ENCODE measurements at regions not wholly inside any gene's neighbourhood (a gene's known extent, or its start where the extent isn't known, plus 50 kb on each side); places are given as distances from the start of the nearest gene placed in this dataset.

DNA sequence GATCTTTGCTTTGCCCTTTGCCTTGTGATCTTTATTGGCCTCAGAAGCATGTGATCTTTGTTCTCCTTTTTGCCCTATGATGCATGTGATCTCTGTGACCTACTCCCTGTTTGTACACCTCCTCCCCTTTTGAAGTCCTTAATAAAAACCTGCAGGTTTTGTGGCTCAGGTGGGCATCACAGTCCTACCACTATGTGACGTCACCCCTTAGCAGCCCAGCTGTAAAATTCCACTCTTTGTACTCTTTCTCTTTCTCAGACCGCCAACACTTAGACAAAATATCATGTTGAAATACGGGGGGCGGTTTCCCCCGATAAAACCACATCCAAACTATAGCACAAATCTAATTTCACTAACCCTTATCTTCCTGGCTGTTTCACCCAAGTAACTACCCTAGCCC is 76.7 kb upstream of the RAPGEF4 start:
- Mint-ChIP-seq H3K9me3 (peaks cover 14% of the 10 kb centered on the region), H3K4me3 (no peak overlapping the region), H3K36me3 (ENCODE audit: low read depth) (peaks cover 9% of the 10 kb centered on the region), H3K27me3 (ENCODE audit: low read depth) (no peaks in the 10 kb centered on the region), H3K4me1 (no peaks in the 10 kb centered on the region), H3K27ac (ENCODE audit: unreplicated experiment) (no peak overlapping the region)
- no peak for TF ChIP-seq CTCF (conservative IDR thresholded peaks at IDR 0.05)
- no peak for DNase-seq (ENCODE audit: low read depth, low spot score)

DNA sequence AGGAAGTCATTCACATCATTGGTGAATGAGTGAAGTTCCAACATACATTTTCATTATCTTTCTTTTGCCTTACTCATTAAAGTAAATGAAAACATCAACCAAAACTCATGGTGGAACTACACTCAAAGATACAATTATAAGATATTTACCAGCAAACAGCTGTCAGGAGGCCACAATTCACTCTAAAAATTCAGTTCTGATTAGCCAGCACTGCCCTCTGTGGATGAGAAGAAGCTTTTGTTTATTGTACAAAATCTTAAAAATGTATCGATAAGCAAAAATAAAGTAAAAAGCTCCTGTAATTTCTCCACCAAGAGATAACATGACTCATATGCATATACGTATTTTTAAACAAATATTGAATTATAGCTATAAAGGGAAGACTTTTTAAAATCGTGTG is 73.5 kb upstream of the RAPGEF4 start:
- Mint-ChIP-seq H3K27ac (ENCODE audit: unreplicated experiment) (no peak overlapping the region), H3K9me3 (peaks cover 20% of the 10 kb centered on the region), H3K36me3 (ENCODE audit: low read depth) (peaks cover 9% of the 10 kb centered on the region), H3K4me3 (no peak overlapping the region), H3K4me1 (no peaks in the 10 kb centered on the region), H3K27me3 (ENCODE audit: low read depth) (no peaks in the 10 kb centered on the region)
- TF ChIP-seq CTCF (conservative IDR thresholded peaks at IDR 0.05) = no peak
- no peak for DNase-seq (ENCODE audit: low read depth, low spot score)

DNA sequence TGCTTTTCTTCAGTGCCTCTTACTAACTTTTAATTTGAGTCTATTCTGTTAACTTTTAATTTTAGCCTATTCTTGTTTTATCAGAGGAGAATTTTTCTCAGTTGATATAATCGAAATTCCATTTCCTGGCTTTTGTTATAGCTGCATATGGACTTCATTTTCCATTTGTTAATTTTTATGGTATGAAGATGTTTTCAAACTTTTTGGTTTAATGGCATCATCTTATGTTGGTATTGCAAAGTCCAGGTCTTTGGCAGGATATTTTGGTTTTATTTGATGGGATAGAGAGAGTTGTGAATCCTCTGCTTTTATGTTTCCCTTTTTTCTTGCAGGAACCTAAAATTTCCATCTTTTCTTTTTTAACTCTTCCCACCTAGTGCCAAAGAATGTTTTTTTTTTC is 70.9 kb upstream of the RAPGEF4 start:
- no peak for TF ChIP-seq CTCF (conservative IDR thresholded peaks at IDR 0.05)
- H3K9me3 Mint-ChIP-seq = peaks cover 10% of the 10 kb centered on the region

GRCh38 chr2:172667581-172668325 is 67.9 kb upstream of the RAPGEF4 start:
- Mint-ChIP-seq H3K9me3 (peaks cover 6% of the 10 kb centered on the region), H3K4me3 (no peak overlapping the region), H3K27ac (ENCODE audit: unreplicated experiment) (no peak overlapping the region), H3K36me3 (ENCODE audit: low read depth) (no peaks in the 10 kb centered on the region), H3K4me1 (no peaks in the 10 kb centered on the region), H3K27me3 (ENCODE audit: low read depth) (no peaks in the 10 kb centered on the region)
- TF ChIP-seq CTCF (conservative IDR thresholded peaks at IDR 0.05) = no peak
- no peak for DNase-seq (ENCODE audit: low read depth, low spot score)

More for the DNA sequence above, 70.9 kb upstream of the RAPGEF4 start:
- no peak overlapping the region for H3K4me3 Mint-ChIP-seq
- DNase-seq (ENCODE audit: low read depth, low spot score) = no peak
- H3K4me1 Mint-ChIP-seq = no peaks in the 10 kb centered on the region
- no peaks in the 10 kb centered on the region for H3K36me3 Mint-ChIP-seq (ENCODE audit: low read depth)
- no peak overlapping the region for H3K27ac Mint-ChIP-seq (ENCODE audit: unreplicated experiment)
- H3K27me3 Mint-ChIP-seq (ENCODE audit: low read depth) = no peaks in the 10 kb centered on the region

- no peak for DNase-seq (ENCODE audit: low read depth, low spot score)
- no peak overlapping the region for H3K27ac Mint-ChIP-seq (ENCODE audit: unreplicated experiment)
- peaks cover 2% of the 10 kb centered on the region for H3K36me3 Mint-ChIP-seq (ENCODE audit: low read depth)
- H3K4me1 Mint-ChIP-seq = no peaks in the 10 kb centered on the region
- H3K27me3 Mint-ChIP-seq (ENCODE audit: low read depth) = no peaks in the 10 kb centered on the region
- no peak overlapping the region for H3K4me3 Mint-ChIP-seq
- peaks cover 7% of the 10 kb centered on the region for H3K9me3 Mint-ChIP-seq
- TF ChIP-seq CTCF (conservative IDR thresholded peaks at IDR 0.05) = no peak
Observed at GRCh38 chr2:172671501-172671900, 64.1 kb upstream of the RAPGEF4 start.

All from neural crest cell (in vitro differentiated cells).